ENCODE measurements at regions not wholly inside any gene's neighbourhood (a gene's known extent, or its start where the extent isn't known, plus 50 kb on each side); places are given as distances from the start of the nearest gene placed in this dataset.

GRCh38 chr2:166573391-166573790, 79.3 kb upstream of the SCN7A start:
- Histone ChIP-seq H3K4me3 (no peak overlapping the region), H3K36me3 (no peaks in the 10 kb centered on the region), H3K27ac (no peak overlapping the region), H3K27me3 (no peaks in the 10 kb centered on the region), H3K4me1 (no peaks in the 10 kb centered on the region), H3K9me3 (no peaks in the 10 kb centered on the region)
- TF ChIP-seq EP300 (IDR thresholded peaks at IDR 0.05) (no peak), POLR2A (IDR thresholded peaks at IDR 0.05) (no peak), POLR2AphosphoS5 (IDR thresholded peaks at IDR 0.05) (no peak), CTCF (IDR thresholded peaks at IDR 0.05) (no peak)
- no peak for ATAC-seq
- 7 to 20% methylated on average over 1 to 3 of the region's 3 CpGs for WGBS, 2 donors (ENCODE audit: low coverage in 1 of 2)

DNA sequence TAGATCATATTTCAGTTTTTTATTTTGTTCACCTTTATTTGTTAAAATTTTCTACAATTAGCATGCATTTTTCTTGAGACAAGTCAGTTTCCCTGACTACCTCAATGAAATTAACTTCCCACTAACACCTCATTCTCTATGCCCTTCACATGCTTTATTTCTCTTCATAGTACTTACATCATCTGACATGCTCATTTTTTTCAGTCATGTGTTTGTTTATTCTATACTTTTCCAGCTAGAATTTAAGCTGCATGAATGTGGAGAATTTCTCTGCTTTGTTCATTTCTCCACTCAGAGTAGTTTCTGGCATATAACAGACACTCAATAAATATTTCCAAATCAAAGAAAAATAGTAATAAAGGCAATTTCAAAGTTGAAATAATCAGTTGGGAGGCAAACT, 78.9 kb upstream of the SCN7A start:
- Histone ChIP-seq H3K27me3 (no peaks in the 10 kb centered on the region), H3K36me3 (no peaks in the 10 kb centered on the region), H3K4me1 (no peaks in the 10 kb centered on the region), H3K9me3 (no peaks in the 10 kb centered on the region), H3K27ac (no peak overlapping the region), H3K4me3 (no peak overlapping the region)
- TF ChIP-seq CTCF (IDR thresholded peaks at IDR 0.05) = no peak
- TF ChIP-seq POLR2AphosphoS5 (IDR thresholded peaks at IDR 0.05) = no peak
- TF ChIP-seq POLR2A (IDR thresholded peaks at IDR 0.05) = no peak
- TF ChIP-seq EP300 (IDR thresholded peaks at IDR 0.05) = no peak
- no peak for ATAC-seq

GRCh38 chr2:166568409-166568808, 74.4 kb upstream of the SCN7A start:
- Histone ChIP-seq H3K27ac (no peak overlapping the region), H3K4me1 (no peaks in the 10 kb centered on the region), H3K36me3 (no peaks in the 10 kb centered on the region), H3K27me3 (no peaks in the 10 kb centered on the region), H3K9me3 (no peaks in the 10 kb centered on the region), H3K4me3 (no peak overlapping the region)
- 18 to 33% methylated on average over 3 of the region's 3 CpGs for WGBS, 2 donors (ENCODE audit: low coverage in 1 of 2)
- ATAC-seq = no peak
- TF ChIP-seq EP300 (IDR thresholded peaks at IDR 0.05) (no peak), POLR2A (IDR thresholded peaks at IDR 0.05) (no peak), CTCF (IDR thresholded peaks at IDR 0.05) (no peak), POLR2AphosphoS5 (IDR thresholded peaks at IDR 0.05) (no peak)

DNA sequence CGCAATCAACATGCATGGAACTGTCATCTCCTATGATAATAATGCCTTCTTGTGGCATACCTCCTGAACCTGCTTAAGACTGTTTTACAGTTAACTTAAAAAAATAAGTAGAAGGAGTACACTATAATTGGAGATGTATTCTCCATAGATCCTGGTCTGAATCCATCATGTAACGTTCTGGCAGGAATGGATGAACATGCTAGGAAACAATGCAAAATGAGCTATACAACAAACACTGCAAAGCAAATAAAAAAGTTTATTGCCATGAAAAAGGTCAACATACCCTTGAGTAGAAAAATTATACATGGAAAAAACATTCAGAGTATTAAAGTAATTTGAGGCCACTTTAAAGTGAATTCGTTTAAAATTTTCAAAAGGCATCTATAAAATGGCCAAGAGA, 71.5 kb upstream of the SCN7A start:
- TF ChIP-seq EP300 (IDR thresholded peaks at IDR 0.05) (no peak), POLR2A (IDR thresholded peaks at IDR 0.05) (no peak), POLR2AphosphoS5 (IDR thresholded peaks at IDR 0.05) (no peak), CTCF (IDR thresholded peaks at IDR 0.05) (no peak)
- no peak overlapping the region for H3K27ac ChIP-seq
- no peaks in the 10 kb centered on the region for H3K27me3 ChIP-seq
- no peaks in the 10 kb centered on the region for H3K9me3 ChIP-seq
- no peaks in the 10 kb centered on the region for H3K4me1 ChIP-seq
- no peak overlapping the region for H3K4me3 ChIP-seq
- 92 to 93% methylated on average over 3 of the region's 3 CpGs for WGBS, 2 donors (ENCODE audit: low coverage in 1 of 2)
- no peaks in the 10 kb centered on the region for H3K36me3 ChIP-seq
- ATAC-seq = no peak

DNA sequence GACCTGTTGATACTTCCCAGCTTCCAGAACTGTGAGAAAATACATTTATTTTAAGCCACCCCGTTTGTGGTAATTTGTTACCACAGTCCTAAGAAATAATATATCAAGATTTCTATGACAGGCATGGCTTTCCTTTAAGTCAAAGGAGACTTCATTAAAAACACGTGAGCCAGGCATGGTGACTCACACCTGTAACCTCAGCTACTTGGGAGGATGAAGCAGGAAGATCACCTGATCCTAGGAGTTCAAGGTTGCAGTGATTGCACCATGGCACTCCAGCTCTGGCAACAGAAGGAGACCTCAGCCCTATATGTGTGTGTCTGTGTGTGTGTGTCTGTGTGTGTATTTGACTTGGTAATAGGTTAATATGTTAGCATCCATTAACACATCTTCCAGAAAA, 69.8 kb upstream of the SCN7A start:
- H3K4me3 ChIP-seq = no peak overlapping the region
- TF ChIP-seq POLR2AphosphoS5 (IDR thresholded peaks at IDR 0.05) (no peak), POLR2A (IDR thresholded peaks at IDR 0.05) (no peak), EP300 (IDR thresholded peaks at IDR 0.05) (no peak), CTCF (IDR thresholded peaks at IDR 0.05) (no peak)
- no peaks in the 10 kb centered on the region for H3K9me3 ChIP-seq
- WGBS, 2 donors (ENCODE audit: low coverage in 1 of 2) = 43 to 44% methylated on average over 2 of the region's 2 CpGs
- H3K36me3 ChIP-seq = no peaks in the 10 kb centered on the region
- H3K27ac ChIP-seq = no peak overlapping the region
- ATAC-seq = no peak
- no peaks in the 10 kb centered on the region for H3K27me3 ChIP-seq
- H3K4me1 ChIP-seq = no peaks in the 10 kb centered on the region
